Suppressor macrophage treated with lipopolysaccharide for 1 hour (primary cell): ENCODE measurements at regions not wholly inside any gene's neighbourhood (a gene's known extent, or its start where the extent isn't known, plus 50 kb on each side); places are given as distances from the start of the nearest gene placed in this dataset.

ENCODE experiments used
- DNase-seq, 3 donors: peaks; one replicate each; pipeline ENCODE4 v3.0.0-alpha.2; 2020 to 2022

- no peak for DNase-seq
Observed at GRCh38 chr6:138550346-138550767, 51.1 kb upstream of the NHSL1 start.

- DNase-seq = no peak
Observed at GRCh38 chr6:138554146-138554545, 54.9 kb upstream of the NHSL1 start.

- peak; percentile 3 to 44 (median 34) for DNase-seq
Observed at GRCh38 chr6:138555421-138555988, 56.2 kb upstream of the NHSL1 start.

- no peak for DNase-seq
Observed at GRCh38 chr6:138557147-138557546, 57.9 kb upstream of the NHSL1 start.

GRCh38 chr6:138559143-138559542 lies 59.8 kb upstream of the NHSL1 start:
- DNase-seq = no peak

GRCh38 chr6:138560130-138560860 lies 61.0 kb upstream of the NHSL1 start:
- no peak for DNase-seq

- DNase-seq = no peak
Observed at GRCh38 chr6:138562691-138563090, 63.4 kb upstream of the NHSL1 start.

- no peak for DNase-seq
Observed at GRCh38 chr6:138563231-138563630, 63.9 kb upstream of the NHSL1 start.

- no peak for DNase-seq
Observed at GRCh38 chr6:138563650-138564049, 64.4 kb upstream of the NHSL1 start.

GRCh38 chr6:138564170-138564721 lies 65.0 kb upstream of the NHSL1 start:
- no peak for DNase-seq

GRCh38 chr6:138567052-138567451 lies 67.8 kb upstream of the NHSL1 start:
- DNase-seq = no peak

- no peak for DNase-seq
Observed at GRCh38 chr6:138568997-138569396, 69.7 kb upstream of the NHSL1 start.

GRCh38 chr6:138569554-138569953 lies 70.3 kb upstream of the NHSL1 start:
- no peak for DNase-seq

- no peak for DNase-seq
Observed at GRCh38 chr6:138569970-138570724, 70.9 kb upstream of the NHSL1 start.

GRCh38 chr6:138570725-138571029 lies 71.4 kb upstream of the NHSL1 start:
- DNase-seq = no peak

- no peak for DNase-seq
Observed at GRCh38 chr6:138571181-138571580, 71.9 kb upstream of the NHSL1 start.

GRCh38 chr6:138571585-138572166 lies 72.4 kb upstream of the NHSL1 start:
- DNase-seq = no peak

- peak; percentile 26 to 50 (median 39) for DNase-seq
Observed at GRCh38 chr6:138572167-138572875, 73.0 kb upstream of the NHSL1 start.

GRCh38 chr6:138572885-138573284 lies 73.6 kb upstream of the NHSL1 start:
- no peak for DNase-seq

- no peak for DNase-seq
Observed at GRCh38 chr6:138575257-138575656, 76.0 kb upstream of the NHSL1 start.

GRCh38 chr6:138576313-138576712 lies 77.0 kb upstream of the NHSL1 start:
- no peak for DNase-seq

GRCh38 chr6:138577151-138577915 lies 78.0 kb upstream of the NHSL1 start:
- no peak for DNase-seq
